ENCODE measurements at regions not wholly inside any gene's neighbourhood (a gene's known extent, or its start where the extent isn't known, plus 50 kb on each side); places are given as distances from the start of the nearest gene placed in this dataset.

DNA sequence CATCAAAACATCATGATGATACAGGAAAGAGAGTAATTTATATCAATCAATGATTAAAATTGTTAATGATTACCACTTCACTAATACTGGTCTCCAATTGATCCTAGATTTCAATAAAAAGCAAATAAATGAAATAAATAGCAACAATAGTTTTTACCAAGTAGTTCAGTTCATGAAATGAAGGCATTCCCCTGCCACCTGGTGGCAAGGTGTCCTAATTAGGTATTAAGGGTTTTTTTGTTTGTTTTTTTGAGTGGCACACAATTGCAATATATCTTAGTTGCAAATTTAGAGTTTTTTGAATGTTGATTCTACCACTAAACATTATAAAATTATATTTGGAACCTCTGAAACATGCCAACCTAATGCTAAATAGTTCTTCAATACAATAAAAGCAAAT, 157.4 kb upstream of the PDE5A start:
- H3K9me3 ChIP-seq (ENCODE audit: control insufficient read depth in 1 of 2, low read length in 2 of 2): peaks cover 0 to 3% of the 10 kb centered on the region in 2 donors
- no peak overlapping the region for H3K4me3 ChIP-seq (ENCODE audit: low read depth in 1 of 2, low read length in 2 of 2)
- H3K4me1 ChIP-seq (ENCODE audit: control insufficient read depth in 1 of 2, insufficient read depth in 2 of 2, low read length in 2 of 2): no peaks in the 10 kb centered on the region
- no peaks in the 10 kb centered on the region for H3K36me3 ChIP-seq (ENCODE audit: control insufficient read depth in 1 of 2, insufficient read depth in 2 of 2, low read length in 2 of 2)
- no peaks in the 10 kb centered on the region for H3K27me3 ChIP-seq (ENCODE audit: low read depth, low read length)
- H3K27ac ChIP-seq (ENCODE audit: low read length): no peak overlapping the region

GRCh38 chr4:119783189-119783983, 154.8 kb upstream of the PDE5A start:
- Histone ChIP-seq H3K27me3 (ENCODE audit: low read depth, low read length) (no peaks in the 10 kb centered on the region), H3K9me3 (ENCODE audit: control insufficient read depth in 1 of 2, low read length in 2 of 2) (peaks cover 0 to 3% of the 10 kb centered on the region in 2 donors), H3K27ac (ENCODE audit: low read length) (no peak overlapping the region)

DNA sequence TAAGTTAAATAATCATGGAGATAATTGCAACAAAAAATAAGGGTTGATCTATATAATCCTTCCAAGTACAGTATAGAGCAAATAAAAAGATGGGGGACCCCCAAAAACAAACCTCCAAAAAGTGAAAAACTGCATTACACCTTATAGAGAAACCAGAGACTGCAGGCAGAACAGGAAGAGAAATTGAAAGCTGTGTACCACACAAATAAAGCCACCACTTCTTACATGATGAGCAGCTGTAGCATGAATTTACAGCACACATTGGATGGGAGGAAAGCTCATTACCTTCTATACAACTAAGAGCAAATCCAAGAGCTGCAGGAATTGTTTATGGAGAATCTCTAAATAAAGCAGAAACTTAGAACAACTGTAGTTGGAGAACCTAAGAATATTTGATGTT, 152.4 kb upstream of the PDE5A start:
- H3K9me3 ChIP-seq (ENCODE audit: control insufficient read depth in 1 of 2, low read length in 2 of 2): peaks cover 0 to 3% of the 10 kb centered on the region in 2 donors
- no peak overlapping the region for H3K4me3 ChIP-seq (ENCODE audit: low read depth in 1 of 2, low read length in 2 of 2)
- H3K36me3 ChIP-seq (ENCODE audit: control insufficient read depth in 1 of 2, insufficient read depth in 2 of 2, low read length in 2 of 2): no peaks in the 10 kb centered on the region
- no peaks in the 10 kb centered on the region for H3K4me1 ChIP-seq (ENCODE audit: control insufficient read depth in 1 of 2, insufficient read depth in 2 of 2, low read length in 2 of 2)
- no peaks in the 10 kb centered on the region for H3K27me3 ChIP-seq (ENCODE audit: low read depth, low read length)
- H3K27ac ChIP-seq (ENCODE audit: low read length): no peak overlapping the region

More at GRCh38 chr4:119783189-119783983, 154.8 kb upstream of the PDE5A start:
- H3K4me1 ChIP-seq (ENCODE audit: control insufficient read depth in 1 of 2, insufficient read depth in 2 of 2, low read length in 2 of 2): no peaks in the 10 kb centered on the region
- no peak overlapping the region for H3K4me3 ChIP-seq (ENCODE audit: low read depth in 1 of 2, low read length in 2 of 2)
- no peaks in the 10 kb centered on the region for H3K36me3 ChIP-seq (ENCODE audit: control insufficient read depth in 1 of 2, insufficient read depth in 2 of 2, low read length in 2 of 2)

DNA sequence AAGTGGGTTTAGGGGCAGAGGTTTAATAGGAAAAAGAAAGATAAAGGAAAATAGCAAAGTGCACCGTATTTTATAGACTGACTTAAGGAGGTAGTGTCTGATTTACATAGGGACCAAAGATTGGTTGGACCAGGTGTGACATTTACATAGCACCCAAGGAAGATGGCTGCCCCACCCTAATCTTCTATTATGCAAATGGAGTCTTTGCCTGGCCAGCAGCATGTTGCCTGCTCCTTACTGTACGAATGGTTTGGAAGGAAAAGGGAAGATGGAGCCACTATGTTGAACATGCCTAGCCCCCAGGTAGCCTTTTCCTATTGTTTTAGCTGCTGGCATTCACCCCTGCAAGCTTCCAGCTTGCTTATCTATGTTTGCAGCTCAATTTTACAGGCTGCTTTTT, 146.2 kb upstream of the PDE5A start:
- no peaks in the 10 kb centered on the region for H3K9me3 ChIP-seq (ENCODE audit: control insufficient read depth in 1 of 2, low read length in 2 of 2)
- H3K4me3 ChIP-seq (ENCODE audit: low read depth in 1 of 2, low read length in 2 of 2): no peak overlapping the region
- no peak overlapping the region for H3K27ac ChIP-seq (ENCODE audit: low read length)
- no peaks in the 10 kb centered on the region for H3K27me3 ChIP-seq (ENCODE audit: low read depth, low read length)
- no peaks in the 10 kb centered on the region for H3K4me1 ChIP-seq (ENCODE audit: control insufficient read depth in 1 of 2, insufficient read depth in 2 of 2, low read length in 2 of 2)
- no peaks in the 10 kb centered on the region for H3K36me3 ChIP-seq (ENCODE audit: control insufficient read depth in 1 of 2, insufficient read depth in 2 of 2, low read length in 2 of 2)

DNA sequence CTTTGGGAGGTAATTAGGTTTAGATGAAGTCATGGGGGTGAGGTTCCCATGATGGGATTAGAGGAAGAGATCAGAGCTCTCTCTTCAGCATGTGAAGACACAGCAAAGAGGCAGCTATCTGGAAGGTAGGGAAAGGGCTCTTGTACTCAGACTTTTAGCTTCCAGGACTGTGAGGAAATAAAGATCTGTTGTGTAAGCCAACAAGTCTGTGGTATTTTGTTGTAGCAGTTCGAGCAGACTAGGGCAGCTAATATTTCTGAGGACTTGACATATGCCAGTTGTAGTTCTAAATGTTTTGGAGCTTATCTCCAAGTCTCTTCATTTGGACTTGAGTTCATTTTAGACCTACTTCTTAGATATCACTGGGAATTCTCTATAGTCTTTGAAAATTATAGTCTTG, 137.3 kb upstream of the PDE5A start:
- no peaks in the 10 kb centered on the region for H3K36me3 ChIP-seq (ENCODE audit: control insufficient read depth in 1 of 2, insufficient read depth in 2 of 2, low read length in 2 of 2)
- no peak overlapping the region for H3K27ac ChIP-seq (ENCODE audit: low read length)
- no peaks in the 10 kb centered on the region for H3K27me3 ChIP-seq (ENCODE audit: low read depth, low read length)
- H3K9me3 ChIP-seq (ENCODE audit: control insufficient read depth in 1 of 2, low read length in 2 of 2): no peaks in the 10 kb centered on the region
- no peak overlapping the region for H3K4me3 ChIP-seq (ENCODE audit: low read depth in 1 of 2, low read length in 2 of 2)
- no peaks in the 10 kb centered on the region for H3K4me1 ChIP-seq (ENCODE audit: control insufficient read depth in 1 of 2, insufficient read depth in 2 of 2, low read length in 2 of 2)

GRCh38 chr4:119765469-119765868, 136.9 kb upstream of the PDE5A start:
- Histone ChIP-seq H3K4me1 (ENCODE audit: control insufficient read depth in 1 of 2, insufficient read depth in 2 of 2, low read length in 2 of 2) (no peaks in the 10 kb centered on the region), H3K36me3 (ENCODE audit: control insufficient read depth in 1 of 2, insufficient read depth in 2 of 2, low read length in 2 of 2) (no peaks in the 10 kb centered on the region), H3K27ac (ENCODE audit: low read length) (no peak overlapping the region), H3K9me3 (ENCODE audit: control insufficient read depth in 1 of 2, low read length in 2 of 2) (no peaks in the 10 kb centered on the region), H3K4me3 (ENCODE audit: low read depth in 1 of 2, low read length in 2 of 2) (no peak overlapping the region), H3K27me3 (ENCODE audit: low read depth, low read length) (no peaks in the 10 kb centered on the region)

DNA sequence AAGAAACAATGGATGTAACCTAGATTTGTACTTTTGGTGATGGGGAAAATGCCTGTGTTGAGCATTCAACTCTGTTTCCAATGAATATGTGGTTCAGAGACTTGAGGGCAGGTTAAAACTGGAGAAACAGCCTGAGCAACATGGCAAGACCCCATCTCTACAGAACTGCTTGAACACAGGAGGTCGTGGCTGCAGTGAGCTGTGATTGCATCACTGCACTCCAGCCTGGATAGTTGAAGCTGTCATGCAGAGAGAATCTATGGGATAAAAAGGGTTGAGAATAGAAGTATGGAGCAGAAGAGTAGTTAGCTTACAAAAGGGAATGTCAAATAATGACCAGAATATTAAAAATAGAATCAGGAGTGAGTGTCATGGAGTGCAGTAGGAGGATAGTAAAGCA, 134.8 kb upstream of the PDE5A start:
- Histone ChIP-seq H3K4me3 (ENCODE audit: low read depth in 1 of 2, low read length in 2 of 2) (no peak overlapping the region), H3K27me3 (ENCODE audit: low read depth, low read length) (no peaks in the 10 kb centered on the region), H3K9me3 (ENCODE audit: control insufficient read depth in 1 of 2, low read length in 2 of 2) (no peaks in the 10 kb centered on the region)

DNA sequence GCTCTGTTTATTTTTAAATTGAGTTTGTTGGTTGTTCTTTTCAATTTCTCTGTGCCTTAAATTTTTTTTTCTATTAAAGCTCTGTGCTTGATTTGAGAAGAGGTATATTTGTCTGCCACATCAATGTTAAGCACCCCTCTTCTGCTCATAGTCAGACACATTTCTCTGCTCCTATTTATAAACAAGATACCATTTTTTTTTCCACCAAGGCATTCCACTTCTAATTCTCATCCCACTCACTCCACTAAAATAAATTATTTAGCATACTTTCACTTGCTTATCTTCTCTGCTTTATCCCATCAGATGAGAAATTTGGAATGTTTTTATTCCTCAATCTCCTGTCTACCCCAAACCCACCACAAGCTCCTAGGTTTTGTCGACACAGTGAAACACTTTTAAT, 127.0 kb upstream of the PDE5A start:
- H3K27me3 ChIP-seq (ENCODE audit: low read depth, low read length): no peaks in the 10 kb centered on the region

More for the DNA sequence above, 134.8 kb upstream of the PDE5A start:
- Histone ChIP-seq H3K36me3 (ENCODE audit: control insufficient read depth in 1 of 2, insufficient read depth in 2 of 2, low read length in 2 of 2) (no peaks in the 10 kb centered on the region), H3K27ac (ENCODE audit: low read length) (no peak overlapping the region), H3K4me1 (ENCODE audit: control insufficient read depth in 1 of 2, insufficient read depth in 2 of 2, low read length in 2 of 2) (no peaks in the 10 kb centered on the region)

DNA sequence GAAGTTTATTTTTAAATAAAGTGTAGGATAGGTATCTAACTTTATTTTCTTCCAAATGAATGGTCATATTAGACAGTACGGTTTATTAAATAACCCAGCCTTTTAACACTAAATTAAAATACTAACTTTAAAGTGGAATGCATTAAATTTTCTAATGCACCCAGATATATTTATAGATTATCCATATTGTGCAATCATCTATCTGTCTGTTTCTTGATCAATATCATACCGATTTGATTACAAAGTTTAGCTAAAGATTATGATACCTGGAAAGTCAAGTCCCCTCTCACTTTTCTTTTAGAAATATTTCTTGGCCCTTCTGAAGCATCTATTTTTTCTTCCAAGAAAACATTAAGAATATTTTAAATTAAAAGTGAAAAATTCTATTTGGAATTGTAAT, 124.3 kb upstream of the PDE5A start:
- H3K4me3 ChIP-seq (ENCODE audit: low read depth in 1 of 2, low read length in 2 of 2): no peak overlapping the region
- peaks cover 0 to 9% of the 10 kb centered on the region in 2 donors for H3K4me1 ChIP-seq (ENCODE audit: control insufficient read depth in 1 of 2, insufficient read depth in 2 of 2, low read length in 2 of 2)
- H3K9me3 ChIP-seq (ENCODE audit: control insufficient read depth in 1 of 2, low read length in 2 of 2): no peaks in the 10 kb centered on the region
- H3K27ac ChIP-seq (ENCODE audit: low read length): no peak overlapping the region
- H3K36me3 ChIP-seq (ENCODE audit: control insufficient read depth in 1 of 2, insufficient read depth in 2 of 2, low read length in 2 of 2): no peaks in the 10 kb centered on the region
- no peaks in the 10 kb centered on the region for H3K27me3 ChIP-seq (ENCODE audit: low read depth, low read length)

More for the DNA sequence above, 127.0 kb upstream of the PDE5A start:
- peaks cover 0 to 3% of the 10 kb centered on the region in 2 donors for H3K4me1 ChIP-seq (ENCODE audit: control insufficient read depth in 1 of 2, insufficient read depth in 2 of 2, low read length in 2 of 2)
- H3K36me3 ChIP-seq (ENCODE audit: control insufficient read depth in 1 of 2, insufficient read depth in 2 of 2, low read length in 2 of 2): no peaks in the 10 kb centered on the region
- H3K4me3 ChIP-seq (ENCODE audit: low read depth in 1 of 2, low read length in 2 of 2): no peak overlapping the region
- H3K27ac ChIP-seq (ENCODE audit: low read length): no peak overlapping the region
- H3K9me3 ChIP-seq (ENCODE audit: control insufficient read depth in 1 of 2, low read length in 2 of 2): no peaks in the 10 kb centered on the region

DNA sequence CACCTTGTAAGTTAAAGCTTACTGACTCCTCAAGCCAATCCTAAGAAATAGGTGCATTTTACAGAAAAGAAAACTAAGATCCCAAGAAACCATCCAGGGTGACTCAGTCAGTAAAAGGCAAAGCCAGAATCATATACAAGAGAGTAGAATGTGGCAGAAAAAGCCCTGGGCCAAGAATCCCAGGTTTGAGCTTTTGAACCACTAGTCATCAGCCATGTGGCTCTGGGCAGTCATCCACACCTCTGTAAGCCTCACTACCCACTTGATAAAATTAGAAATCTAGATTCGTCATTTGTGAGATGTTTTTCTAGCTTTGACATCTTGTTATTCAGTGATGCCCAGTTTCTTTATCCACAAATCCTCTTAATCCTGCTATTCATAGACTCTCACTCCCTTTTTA, 122.2 kb upstream of the PDE5A start:
- Histone ChIP-seq H3K4me3 (ENCODE audit: low read depth in 1 of 2, low read length in 2 of 2) (no peak overlapping the region), H3K27ac (ENCODE audit: low read length) (no peak overlapping the region)

DNA sequence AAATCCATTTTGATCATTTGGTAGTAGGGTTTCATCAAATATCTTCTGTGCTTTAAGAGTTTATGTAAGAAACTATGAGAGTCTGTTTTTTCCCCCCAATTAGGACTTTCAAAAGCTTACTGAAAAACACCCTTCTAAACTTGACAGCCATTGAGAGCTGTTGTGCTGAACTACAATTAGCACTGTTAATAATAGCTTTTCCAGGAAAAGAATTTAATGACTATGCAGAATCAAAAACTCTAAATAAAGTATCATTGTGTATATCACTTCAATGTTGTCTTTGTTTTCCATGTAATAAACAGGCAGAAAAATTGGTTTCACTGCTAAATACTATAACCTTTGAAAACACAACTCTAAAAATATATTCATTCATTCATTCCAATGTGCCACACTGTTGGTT, 121.4 kb upstream of the PDE5A start:
- Histone ChIP-seq H3K4me3 (ENCODE audit: low read depth in 1 of 2, low read length in 2 of 2) (no peak overlapping the region), H3K27me3 (ENCODE audit: low read depth, low read length) (no peaks in the 10 kb centered on the region), H3K4me1 (ENCODE audit: control insufficient read depth in 1 of 2, insufficient read depth in 2 of 2, low read length in 2 of 2) (peaks cover 0 to 6% of the 10 kb centered on the region in 2 donors), H3K36me3 (ENCODE audit: control insufficient read depth in 1 of 2, insufficient read depth in 2 of 2, low read length in 2 of 2) (no peaks in the 10 kb centered on the region), H3K27ac (ENCODE audit: low read length) (no peak overlapping the region), H3K9me3 (ENCODE audit: control insufficient read depth in 1 of 2, low read length in 2 of 2) (no peaks in the 10 kb centered on the region)

More for the DNA sequence above, 122.2 kb upstream of the PDE5A start:
- H3K36me3 ChIP-seq (ENCODE audit: control insufficient read depth in 1 of 2, insufficient read depth in 2 of 2, low read length in 2 of 2): no peaks in the 10 kb centered on the region
- H3K4me1 ChIP-seq (ENCODE audit: control insufficient read depth in 1 of 2, insufficient read depth in 2 of 2, low read length in 2 of 2): peaks cover 0 to 9% of the 10 kb centered on the region in 2 donors
- no peaks in the 10 kb centered on the region for H3K27me3 ChIP-seq (ENCODE audit: low read depth, low read length)
- no peaks in the 10 kb centered on the region for H3K9me3 ChIP-seq (ENCODE audit: control insufficient read depth in 1 of 2, low read length in 2 of 2)

DNA sequence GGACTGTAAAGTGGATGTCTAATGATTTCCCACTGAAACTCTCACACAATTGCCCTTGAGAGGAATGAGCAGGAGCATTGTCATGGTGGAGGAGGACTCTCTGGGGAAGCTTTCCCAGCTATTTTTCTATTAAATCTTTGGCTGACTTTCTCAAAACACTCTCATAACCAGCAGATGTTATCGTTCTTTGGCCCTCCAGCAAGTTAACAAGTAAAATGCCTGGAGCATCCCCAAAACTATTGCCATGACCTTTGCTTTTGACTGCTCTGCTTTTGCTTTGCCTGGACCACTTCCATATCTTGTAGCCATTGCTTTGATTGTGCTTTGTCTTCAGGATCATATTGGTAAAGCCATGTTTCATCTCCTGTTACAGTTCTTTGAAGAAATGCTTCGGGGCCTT, 120.2 kb upstream of the PDE5A start:
- Histone ChIP-seq H3K27ac (ENCODE audit: low read length) (no peak overlapping the region), H3K4me1 (ENCODE audit: control insufficient read depth in 1 of 2, insufficient read depth in 2 of 2, low read length in 2 of 2) (peaks cover 0 to 6% of the 10 kb centered on the region in 2 donors), H3K27me3 (ENCODE audit: low read depth, low read length) (no peaks in the 10 kb centered on the region), H3K36me3 (ENCODE audit: control insufficient read depth in 1 of 2, insufficient read depth in 2 of 2, low read length in 2 of 2) (no peaks in the 10 kb centered on the region), H3K9me3 (ENCODE audit: control insufficient read depth in 1 of 2, low read length in 2 of 2) (no peaks in the 10 kb centered on the region), H3K4me3 (ENCODE audit: low read depth in 1 of 2, low read length in 2 of 2) (no peak overlapping the region)

All from muscle layer of duodenum (tissue), 2 donors.